Left hindlimb (tissue), 1 donor: ENCODE measurements at regions not wholly inside any gene's neighbourhood (a gene's known extent, or its start where the extent isn't known, plus 50 kb on each side); places are given as distances from the start of the nearest gene placed in this dataset.
"Not testable (repeated sequence)": the region's sequence is repeated elsewhere in the genome, so short reads cannot be mapped to it uniquely, and the experiment has no call there.

Experiments
- DNase-seq: peaks from one replicate; pipeline ENCODE4 v3.0.0-alpha.2; 2018

DNA sequence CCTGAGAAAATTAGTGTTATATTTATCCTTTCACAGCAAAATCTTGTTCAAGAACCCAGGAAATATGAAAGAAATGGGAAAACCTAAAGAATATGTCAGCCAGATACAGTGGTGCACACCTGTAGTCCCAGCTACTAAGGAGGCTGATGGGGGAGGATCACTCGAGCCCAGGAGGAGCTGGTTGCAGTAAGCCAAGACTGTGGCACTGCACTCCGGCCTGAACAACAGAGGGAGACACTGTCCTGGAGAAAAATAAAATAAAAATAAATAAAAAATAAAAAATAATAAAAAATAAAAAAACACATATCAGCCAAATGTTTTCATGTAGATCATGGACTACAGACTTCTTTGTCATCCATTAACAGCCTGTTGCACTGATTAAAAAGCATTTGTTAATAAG, 244.8 kb upstream of the KLHL1 start:
- DNase-seq, result no peak

DNA sequence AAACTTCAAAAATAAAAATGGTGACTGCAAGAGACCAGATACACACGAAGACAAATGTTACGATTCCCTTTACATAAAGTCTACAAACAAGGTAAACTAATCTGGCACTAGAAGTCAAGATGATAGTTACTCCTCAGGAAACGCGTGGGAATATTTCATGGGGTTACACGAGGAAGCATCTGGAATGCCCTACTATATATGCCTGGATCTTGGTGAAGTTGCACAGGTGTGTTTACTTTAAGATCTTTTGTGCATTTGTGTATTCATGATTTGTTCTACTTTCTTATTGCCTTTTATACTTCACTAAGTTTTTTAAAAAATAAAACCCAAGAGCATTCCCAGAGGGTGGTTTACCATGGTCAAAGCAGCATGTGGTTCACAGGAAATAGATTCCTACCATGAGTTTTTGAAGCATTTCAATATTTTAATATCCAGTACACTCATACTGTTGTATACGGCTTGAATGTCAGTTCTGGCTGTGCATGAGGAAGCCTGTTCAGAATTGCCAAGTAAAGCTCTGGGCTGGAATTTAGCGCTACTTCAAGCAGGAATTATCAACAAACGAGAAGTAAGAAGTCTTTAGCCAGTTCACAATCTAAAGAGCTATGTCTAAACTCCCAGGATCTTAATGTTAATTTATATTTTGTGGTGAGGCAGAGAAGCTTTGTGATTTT, 239.8 kb upstream of the KLHL1 start:
- DNase-seq, result no peak

DNA sequence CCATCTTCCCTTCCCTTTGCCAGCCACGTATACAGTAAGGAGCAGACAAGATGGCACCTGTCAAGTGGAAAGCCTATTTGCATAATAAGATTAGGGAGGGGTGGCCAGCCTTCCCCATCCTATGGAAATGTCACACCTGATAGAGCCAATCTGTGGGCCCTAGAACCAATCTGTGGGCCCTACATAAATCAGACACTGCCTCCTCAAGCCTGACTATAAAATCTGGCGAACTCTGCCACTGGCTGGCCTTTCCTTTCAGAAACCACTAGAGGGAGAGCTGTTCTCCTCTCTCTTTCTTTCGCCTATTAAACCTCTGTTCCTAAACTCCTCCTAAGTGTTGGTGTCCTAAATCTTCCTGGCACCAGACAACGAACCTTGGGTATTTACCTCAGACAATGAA, 231.5 kb upstream of the KLHL1 start:
- no peak for DNase-seq

DNA sequence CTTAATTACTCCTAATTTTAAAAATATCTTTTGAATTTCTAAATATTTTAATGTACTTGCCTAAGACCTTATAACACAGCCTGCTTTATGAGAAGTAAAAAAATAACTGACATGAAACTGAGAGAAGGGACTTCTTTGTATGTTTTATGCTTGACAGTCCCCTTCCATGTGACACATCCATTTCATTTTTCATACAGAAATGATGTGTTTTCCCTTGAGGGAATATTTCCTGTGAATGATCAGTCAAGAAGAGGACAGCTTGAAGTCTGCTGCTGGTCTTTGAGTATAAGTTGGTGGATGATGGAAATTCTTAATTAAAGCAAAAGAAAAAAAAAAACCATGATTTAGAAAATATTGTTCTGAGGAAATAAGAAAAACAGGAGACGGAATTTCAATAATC, 230.4 kb upstream of the KLHL1 start:
- DNase-seq, result no peak

DNA sequence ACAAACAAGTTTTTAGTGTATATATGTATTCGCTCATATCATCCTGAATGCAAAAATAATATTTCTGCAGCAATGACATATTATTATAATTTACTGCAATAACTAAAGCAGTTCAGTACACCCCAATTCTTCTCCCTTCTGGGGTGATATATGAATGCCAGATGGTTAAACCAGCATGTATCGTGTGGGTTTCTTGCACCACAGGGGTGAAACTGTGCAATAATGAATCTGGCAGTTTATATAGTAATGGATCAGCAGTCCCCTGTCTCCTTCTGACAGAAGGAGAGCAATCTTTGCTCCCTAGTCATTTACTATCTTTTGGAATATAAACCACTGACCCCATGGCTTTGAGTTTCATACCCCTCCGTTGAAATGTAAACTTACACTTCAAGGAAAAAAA, 228.6 kb upstream of the KLHL1 start:
- DNase-seq, result no peak

DNA sequence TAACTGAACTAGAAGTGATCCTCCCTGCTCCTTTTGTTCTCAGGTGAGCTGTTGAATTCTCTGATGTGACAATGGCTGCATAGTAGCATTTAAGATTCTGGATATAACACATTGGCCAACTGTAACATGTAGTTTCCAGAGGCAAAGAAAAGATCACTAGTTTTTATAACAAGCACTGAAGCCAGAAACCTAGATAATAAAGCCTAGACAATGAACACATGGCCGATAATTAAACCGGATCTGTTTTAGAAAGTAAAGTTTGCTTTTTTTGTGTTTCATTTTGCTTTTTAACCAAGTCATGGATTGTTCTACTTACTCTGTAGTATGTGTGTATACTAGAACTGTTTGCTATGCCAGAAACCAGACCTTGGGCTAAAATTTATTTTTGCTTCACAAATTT, 225.5 kb upstream of the KLHL1 start:
- no peak for DNase-seq

DNA sequence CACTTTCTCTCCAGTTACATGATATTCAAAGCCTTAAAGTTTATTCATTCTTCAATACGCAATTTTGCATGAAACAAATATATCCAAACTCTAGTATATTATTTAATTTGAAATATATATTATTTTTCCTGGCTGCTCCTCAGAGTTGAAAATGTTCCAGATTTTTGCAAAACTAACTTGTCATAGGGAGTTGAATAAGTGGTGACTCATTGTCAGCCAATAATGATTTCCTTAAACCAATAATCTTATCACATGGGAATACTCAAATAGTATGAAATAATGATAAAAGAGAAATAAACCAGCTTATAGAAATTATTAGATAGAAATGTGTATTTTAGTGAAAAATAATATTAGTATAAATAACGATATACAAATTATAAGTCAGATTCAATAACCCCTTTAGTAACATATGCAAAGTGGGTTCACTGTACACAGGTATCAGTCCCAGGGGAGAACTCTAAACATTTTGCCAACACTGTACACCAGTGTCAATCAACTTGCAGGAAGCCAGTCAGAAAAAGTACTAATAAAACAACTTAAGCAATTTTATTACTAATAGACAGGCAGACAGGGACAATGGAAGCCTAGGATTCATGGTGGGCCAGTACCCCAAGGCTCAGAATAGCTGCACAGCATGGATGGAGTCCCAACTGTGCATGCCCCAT, 222.6 kb upstream of the KLHL1 start:
- DNase-seq, result no peak

DNA sequence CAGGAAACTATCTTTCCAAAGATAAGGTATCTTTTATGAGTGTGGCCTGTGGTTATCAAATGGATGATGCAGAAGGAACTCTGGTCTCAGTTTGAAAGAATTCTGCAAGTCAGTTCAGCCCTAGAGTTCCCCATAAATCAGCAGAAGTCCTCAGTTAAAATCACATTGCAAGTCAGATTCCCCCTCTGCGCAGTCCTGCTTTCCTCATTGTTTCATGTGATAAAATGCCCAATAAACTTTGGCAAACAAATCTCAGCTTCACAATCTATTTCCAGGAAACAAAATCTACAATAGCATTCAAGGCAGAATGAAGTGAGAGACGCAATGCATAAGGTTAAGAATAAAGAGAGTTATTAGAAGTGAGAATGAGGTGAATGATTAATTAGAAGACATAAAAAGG, 216.3 kb upstream of the KLHL1 start:
- no peak for DNase-seq

DNA sequence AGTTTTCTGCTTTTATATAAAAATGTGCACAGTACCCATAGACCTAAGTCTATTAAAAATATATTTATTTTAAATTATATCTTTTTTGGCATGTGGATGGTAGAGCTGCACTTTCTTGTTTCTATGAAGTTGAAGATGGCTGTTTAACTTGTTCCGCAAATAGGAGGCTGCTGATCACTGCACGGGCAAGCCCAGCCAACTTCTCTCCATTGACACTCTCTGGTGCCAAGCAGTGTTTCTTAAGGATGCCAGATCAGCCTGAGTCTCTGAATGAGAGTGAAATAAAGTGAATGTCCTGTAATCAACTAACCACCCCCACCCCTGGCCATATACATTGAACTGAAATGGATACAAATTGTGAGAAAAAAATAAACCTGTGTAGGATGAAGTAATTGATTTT, 202.9 kb upstream of the KLHL1 start:
- DNase-seq, result no peak

DNA sequence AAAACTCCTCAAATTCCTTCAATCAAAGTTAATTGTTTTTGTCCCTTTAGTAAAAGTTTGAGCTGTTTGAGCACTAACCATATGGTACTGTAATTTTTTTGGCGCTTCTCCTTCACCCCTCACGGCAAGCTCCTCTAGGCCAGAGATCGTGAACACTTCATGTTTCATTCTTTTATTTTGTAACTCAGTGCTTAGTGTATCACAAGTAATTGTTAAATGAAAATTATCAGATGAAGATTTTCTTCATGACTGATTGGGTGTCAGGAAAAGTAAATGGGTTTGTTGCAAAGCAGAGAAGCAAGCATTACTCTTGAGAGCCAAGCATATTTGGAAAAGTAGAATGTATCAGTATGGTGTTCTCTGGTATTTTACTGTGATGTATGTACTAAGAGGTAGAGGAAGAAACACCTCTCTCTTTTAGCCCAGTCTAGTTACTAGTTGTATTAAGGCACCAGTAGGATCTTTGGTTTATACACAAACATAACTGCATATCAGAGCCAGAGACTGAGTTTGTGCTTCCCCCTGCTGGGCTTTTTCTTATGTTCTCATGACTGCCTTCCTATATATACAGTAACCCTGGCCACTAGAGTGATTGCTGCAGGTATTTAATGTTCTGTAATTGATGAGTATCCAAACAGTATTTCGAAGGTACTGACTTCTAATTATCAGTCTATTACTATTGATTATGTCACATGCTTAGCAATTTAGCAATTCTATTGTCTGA, 202.3 kb upstream of the KLHL1 start:
- DNase-seq, result no peak

DNA sequence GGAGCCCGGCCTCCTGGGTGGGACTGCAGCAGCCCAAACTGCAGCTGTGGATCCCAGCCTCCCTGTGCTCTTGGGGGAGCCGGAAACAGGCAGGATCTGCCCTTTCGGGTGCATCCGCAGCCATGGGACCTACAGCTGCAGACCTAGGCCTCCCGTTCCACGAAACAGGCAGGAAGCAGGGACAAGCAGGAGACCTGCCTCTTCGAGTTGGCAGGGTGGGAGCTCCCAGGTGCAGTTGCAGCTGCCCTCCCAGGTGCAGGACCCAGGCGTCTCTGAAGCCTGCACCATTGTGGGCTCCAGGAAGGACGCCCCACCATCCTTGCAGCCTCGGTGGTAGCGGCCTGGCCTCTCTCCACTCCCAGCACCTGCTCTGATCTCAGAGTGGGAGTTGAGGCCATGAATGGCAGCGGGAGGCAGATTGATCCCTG, 189.0 kb upstream of the KLHL1 start:
- no peak for DNase-seq

DNA sequence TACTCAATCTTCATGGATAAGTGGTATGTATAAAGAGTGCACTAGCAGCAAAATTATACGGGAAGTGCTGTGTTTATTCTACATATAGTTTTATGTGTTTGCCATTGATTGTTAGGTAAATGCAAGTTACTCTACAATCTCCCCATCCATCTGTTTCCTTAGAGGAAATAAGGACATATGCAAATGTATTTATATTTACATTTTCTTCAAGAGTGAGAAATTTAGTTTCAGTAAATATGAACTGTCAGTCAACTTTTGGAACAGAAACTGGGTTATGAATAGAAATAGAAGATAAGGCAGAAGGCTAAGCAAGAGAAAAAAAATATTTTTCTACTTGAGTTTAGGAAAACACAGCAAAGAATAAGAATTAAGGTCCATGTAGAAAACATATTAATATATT, 176.1 kb upstream of the KLHL1 start:
- DNase-seq, result no peak

DNA sequence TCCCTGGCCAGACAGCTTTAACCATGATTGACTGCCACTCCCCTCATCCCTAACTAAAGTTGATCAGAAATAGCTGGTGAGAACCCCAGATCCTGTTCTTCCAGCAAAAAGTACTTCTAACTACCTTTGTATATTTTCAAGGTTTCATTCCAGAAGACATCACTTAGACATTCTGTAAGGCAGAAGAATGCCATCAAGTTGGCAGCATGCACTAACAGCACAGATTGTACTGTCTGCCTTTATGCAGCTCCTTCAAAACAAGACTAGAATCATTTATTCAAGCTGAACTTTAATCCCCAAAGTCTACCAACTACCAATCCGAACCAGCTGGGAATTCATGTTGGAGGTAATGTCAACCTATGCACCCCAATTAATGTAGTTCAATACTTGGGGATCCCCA, 167.6 kb upstream of the KLHL1 start:
- no peak for DNase-seq

DNA sequence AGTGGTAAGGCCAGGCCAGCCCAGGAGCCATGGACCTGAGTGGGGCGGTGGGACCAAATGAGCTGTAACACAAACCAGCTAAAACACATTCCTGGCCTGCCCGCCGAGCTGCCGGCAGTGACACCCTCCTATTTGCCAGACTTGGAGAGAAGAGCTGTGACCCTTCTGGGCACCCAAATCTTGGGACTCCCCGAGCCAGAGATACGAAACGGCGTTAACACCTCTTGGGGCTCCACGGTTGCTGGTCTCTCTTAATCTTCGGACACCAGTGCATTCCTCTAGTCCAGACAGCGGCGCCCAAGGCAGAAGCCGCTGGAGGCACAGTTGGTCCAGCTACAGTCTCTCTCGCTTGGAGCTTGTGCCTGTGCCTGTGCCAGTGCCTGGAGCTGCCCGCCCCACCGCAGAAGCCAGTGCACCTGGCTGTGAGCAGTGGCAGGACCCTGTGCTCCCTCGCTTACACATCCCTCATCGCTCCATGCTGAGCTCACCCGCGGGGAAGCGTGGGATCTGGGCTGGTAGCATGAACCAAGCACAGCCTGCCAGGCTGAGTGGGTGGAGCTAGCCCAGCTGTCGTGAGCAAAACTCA, 147.2 kb upstream of the KLHL1 start:
- no peak for DNase-seq

DNA sequence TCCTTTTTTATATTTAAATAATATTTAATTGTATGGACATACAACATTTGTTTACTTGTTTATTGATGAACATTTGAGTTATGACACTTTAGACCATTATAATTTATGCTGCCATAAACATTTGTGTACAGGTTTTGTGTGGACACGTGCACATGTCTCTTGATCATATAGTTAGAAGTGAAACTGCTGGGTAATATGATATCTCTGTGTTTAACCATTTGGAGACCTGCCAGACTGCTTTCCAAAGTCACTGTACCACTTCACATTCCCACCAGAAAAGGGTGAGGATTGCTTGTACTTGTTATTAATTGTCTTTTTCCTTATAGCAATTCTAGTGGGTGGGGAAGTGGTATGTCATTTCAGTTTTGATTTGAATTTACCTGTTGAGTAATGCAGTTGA, 145.6 kb upstream of the KLHL1 start:
- DNase-seq, result no peak

DNA sequence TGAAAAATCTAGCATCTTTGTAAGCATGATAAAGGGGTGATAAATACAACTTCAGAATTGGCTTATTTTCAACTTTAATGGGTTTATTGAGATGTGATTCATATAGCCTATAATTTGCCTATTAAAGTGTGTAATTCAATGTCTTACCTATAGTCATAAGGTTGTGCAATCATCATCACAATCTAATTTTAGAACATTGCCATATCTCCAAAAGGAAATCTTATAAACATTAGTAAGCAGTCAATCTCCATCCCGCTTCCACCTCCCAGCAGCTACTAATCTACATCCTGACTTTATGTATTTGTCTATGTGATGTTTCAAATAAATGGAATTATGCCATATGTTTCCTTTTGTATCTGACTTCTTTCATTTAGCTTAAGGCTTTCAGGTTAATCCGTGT, 145.2 kb upstream of the KLHL1 start:
- no peak for DNase-seq

DNA sequence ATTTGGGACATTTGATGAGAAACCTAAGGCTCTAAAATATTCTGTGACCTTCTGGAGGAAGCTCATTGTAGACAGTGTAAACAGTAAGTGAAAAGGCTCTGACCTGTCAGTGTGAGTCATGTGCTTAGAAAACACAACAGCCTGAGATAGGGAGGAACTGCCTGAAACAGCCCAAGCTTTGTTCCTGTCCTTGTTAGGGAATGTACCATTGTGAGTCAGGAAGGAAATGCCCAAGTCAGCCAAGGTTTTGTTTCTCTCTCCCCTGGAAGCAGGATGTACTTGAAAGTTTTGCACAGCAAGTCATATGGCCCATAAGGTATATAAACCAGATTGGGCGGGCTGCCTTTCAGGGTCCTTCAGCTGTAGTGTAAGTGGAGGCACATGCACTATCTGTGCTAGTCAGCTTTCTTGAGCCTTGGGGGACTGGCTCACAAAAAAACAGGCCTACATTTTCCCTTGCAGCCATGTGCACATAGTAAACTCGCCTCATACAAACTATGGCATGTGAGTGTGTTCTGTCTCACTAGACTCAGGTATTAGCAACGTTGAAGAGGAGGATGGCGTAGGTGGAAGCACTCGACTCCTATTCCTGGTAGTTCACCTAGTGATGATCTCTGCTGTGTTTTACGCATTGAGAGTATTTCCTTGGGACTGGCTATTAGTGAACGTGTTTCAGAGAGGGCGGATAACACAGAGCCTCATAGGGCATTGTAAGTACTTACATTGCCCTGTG, 141.2 kb upstream of the KLHL1 start:
- no peak for DNase-seq

DNA sequence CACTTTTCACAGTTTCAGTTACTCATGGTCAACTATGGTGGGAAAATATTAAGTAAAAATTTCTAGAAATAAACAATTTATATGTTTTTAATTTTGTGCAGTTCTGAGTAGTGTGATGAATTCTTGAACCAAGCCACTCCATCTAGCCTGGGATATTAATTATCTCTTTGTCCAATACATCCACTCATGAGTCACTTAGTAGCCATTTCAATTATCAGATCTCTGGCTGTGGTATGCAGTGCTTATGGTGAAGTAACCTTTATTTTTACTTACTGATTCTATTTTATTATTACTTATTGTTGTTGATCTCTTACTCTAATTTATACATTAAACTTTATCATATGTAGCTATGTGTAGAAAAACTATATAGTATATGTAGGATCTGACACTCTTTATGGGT, 128.9 kb upstream of the KLHL1 start:
- no peak for DNase-seq

DNA sequence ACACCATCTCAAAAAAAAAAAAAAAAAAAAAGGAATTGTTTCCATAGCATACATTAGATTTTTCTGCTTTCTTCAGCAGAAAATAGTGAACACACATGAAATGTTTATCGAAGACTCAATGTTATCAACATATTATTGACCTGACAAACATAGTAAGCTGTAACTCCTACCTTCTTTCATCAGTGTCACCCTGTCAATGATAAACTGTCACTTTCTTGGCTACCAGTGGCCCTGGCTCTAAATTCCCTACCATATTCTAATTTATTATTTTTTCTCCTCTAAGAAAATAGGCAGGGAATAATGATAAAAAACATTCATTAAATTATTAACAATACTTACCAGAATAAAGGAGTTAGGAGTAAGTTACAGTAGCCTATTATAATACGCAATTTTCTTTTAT, 127.3 kb upstream of the KLHL1 start:
- DNase-seq, result no peak

DNA sequence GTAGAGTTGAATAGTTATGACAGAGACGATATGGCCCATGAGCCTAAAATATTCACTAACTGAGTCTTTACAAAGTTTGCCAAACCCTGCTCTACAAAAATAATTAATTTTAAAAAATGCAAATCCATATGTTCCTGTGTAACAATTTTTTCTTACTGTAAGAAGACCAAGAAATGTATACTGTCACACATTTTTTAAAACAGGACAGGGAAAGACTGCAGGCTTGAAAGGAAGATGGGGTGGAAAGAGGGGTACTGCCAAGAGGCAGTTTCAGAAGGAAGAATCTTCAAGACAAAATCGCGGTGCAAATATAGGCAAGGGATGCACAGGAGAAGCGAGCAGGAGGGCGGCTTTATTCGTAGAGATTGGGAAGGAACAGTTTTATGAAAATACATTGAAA, 115.7 kb upstream of the KLHL1 start:
- DNase-seq, result no peak

DNA sequence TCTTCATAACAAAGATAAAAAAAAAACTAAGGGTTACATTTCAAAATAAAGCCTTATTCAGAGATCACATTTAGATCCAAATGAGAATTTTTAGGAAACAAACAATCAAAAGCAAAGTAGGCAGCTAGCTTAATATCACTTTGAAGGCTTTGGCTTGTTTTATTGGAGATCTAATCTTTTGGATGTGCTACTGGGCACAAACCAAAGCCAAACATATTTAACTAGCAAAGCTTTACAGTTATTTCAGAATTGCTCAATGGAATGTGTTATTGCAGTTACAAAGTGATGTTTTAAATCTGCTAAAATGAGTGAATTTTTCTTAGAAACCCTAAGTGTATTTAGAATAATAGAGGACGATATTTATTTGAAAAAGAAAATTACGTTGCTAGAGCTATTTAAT, 114.7 kb upstream of the KLHL1 start:
- DNase-seq, result no peak

DNA sequence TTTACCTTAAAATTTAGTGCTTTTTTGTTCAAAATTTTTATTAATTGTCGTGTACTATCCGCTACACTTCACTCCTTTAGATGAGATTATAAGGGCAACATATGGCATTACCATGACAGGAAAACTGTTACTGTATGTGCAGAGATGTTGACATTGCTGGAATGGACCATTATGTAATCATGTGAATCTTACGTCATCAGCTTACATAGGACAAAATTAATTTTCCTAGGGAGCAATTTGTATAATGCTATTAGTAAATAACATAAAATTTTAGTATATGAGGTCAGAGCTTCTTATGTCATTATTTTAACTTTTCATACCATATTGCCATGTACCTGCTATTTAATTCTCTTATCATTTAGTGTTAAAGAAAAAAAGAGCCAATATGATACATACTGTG, 110.4 kb upstream of the KLHL1 start:
- DNase-seq, result no peak

DNA sequence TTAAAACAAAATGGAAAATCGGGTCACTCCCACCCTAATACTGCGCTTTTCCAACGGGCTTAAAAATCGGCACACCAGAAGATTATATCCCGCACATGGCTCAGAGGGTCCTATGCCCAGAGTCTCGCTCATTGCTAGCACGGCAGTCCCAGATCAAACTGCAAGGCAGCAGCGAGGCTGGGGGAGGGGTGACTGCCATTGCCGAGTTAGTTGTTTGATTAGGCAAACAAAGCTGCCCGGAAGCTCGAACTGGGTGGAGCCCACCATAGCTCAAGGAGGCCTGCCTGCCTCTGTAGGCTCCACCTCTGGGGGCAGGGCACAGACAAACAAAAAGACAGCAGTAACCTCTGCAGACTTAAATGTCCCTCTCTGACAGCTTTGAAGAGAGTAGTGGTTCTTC, 100.7 kb upstream of the KLHL1 start:
- DNase-seq, result not testable (repeated sequence)
